ENCODE measurements at regions not wholly inside any gene's neighbourhood (a gene's known extent, or its start where the extent isn't known, plus 50 kb on each side); places are given as distances from the start of the nearest gene placed in this dataset.
A peak's percentile ranks its signal among the peaks of the same experiment; 100 is the strongest.

- DNase-seq (ENCODE audit: low spot score), result no peak
These were observed 61.2 kb upstream of the VASH1 start for GRCh38 chr14:76699939-76700590.

- DNase-seq (ENCODE audit: low spot score), result no peak
These were observed 59.8 kb upstream of the VASH1 start for GRCh38 chr14:76701436-76701835.

- DNase-seq (ENCODE audit: low spot score), result no peak
These were observed 59.3 kb upstream of the VASH1 start for GRCh38 chr14:76701981-76702380.

- no peak for DNase-seq (ENCODE audit: low spot score)
These were observed 56.1 kb upstream of the VASH1 start for GRCh38 chr14:76705214-76705613.

GRCh38 chr14:76706207-76706606 lies 55.1 kb upstream of the VASH1 start:
- peak; percentile 23 for DNase-seq (ENCODE audit: low spot score)

- DNase-seq (ENCODE audit: low spot score), result no peak
These were observed 54.5 kb upstream of the VASH1 start for GRCh38 chr14:76706811-76707210.

GRCh38 chr14:76708028-76708427 lies 53.2 kb upstream of the VASH1 start:
- DNase-seq (ENCODE audit: low spot score), result no peak

- DNase-seq (ENCODE audit: low spot score), result no peak
These were observed 52.5 kb upstream of the VASH1 start for GRCh38 chr14:76708771-76709170.

- peak; percentile 62 for DNase-seq (ENCODE audit: low spot score)
These were observed 50.9 kb upstream of the VASH1 start for GRCh38 chr14:76710056-76711010.
